Panc1 (cell line): ENCODE measurements at regions not wholly inside any gene's neighbourhood (a gene's known extent, or its start where the extent isn't known, plus 50 kb on each side); places are given as distances from the start of the nearest gene placed in this dataset.

Experiments
- CTCF ChIP-seq: fragments of 450-650 bp; IDR thresholded peaks from 2 replicates; pipeline ENCODE4 v1.5.1; 2017; ENCODE audit warnings: mild to moderate bottlenecking
- POLR2AphosphoS5 ChIP-seq: IDR thresholded peaks from 2 replicates; pipeline ENCODE4 v1.6.1; 2012; ENCODE audit warnings: mild to moderate bottlenecking, low read depth, low read length, moderate library complexity
- REST ChIP-seq, 2 experiments: IDR thresholded peaks; 2 replicates each; pipeline ENCODE4 v1.6.1; 2011 to 2012; ENCODE audit warnings: low read depth in 2 of 2, control low read depth in 1 of 2, low read length in 1 of 2, mild to moderate bottlenecking in 1 of 2, moderate library complexity in 1 of 2; ENCODE audit not compliant: insufficient read depth in 1 of 2
- SIN3A ChIP-seq: IDR thresholded peaks from 2 replicates; pipeline ENCODE4 v1.6.1; 2012; ENCODE audit warnings: low read depth, mild to moderate bottlenecking, low read length, moderate library complexity, borderline replicate concordance; ENCODE audit not compliant: insufficient read depth
- TCF7L2 ChIP-seq: IDR thresholded peaks from 2 replicates; pipeline ENCODE4 v1.6.1; 2011; ENCODE audit warnings: mild to moderate bottlenecking, low read depth, low read length, inconsistent platforms

- TF ChIP-seq CTCF, result no peak
- no peak for TF ChIP-seq REST (IDR thresholded peaks at IDR 0.05; ENCODE audit: insufficient read depth in 1 of 2, low read depth in 2 of 2, low read length in 1 of 2)
- TF ChIP-seq TCF7L2, result no peak
- TF ChIP-seq SIN3A, result no peak
- TF ChIP-seq POLR2AphosphoS5, result no peak
Measured at GRCh38 chr15:25527118-25527517, 88.3 kb upstream of the UBE3A start.
